ENCODE measurements at regions not wholly inside any gene's neighbourhood (a gene's known extent, or its start where the extent isn't known, plus 50 kb on each side); places are given as distances from the start of the nearest gene placed in this dataset.
"Not testable (repeated sequence)": the region's sequence is repeated elsewhere in the genome, so short reads cannot be mapped to it uniquely, and the experiment has no call there.

DNA sequence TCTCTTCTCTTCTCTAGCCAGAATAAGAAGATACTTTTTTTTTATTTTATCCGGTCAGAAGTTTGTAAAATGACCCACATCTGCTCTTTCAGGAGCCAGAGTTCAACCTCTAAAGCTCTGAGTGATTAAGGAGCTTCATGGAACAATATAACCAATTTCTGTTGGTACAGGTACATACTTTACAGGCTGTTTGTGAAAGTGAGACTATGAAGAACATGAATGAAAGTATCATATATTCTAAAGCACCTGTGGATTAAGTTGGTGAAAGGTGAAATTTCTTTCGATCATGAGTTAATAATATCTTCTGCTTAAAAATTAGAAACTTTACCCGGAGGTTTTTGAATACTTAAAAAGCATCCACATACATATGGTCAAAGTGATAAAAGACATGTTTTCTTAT, 65.2 kb downstream of the DMRT2 start:
- no peak for DNase-seq (ENCODE audit: low spot score)

DNA sequence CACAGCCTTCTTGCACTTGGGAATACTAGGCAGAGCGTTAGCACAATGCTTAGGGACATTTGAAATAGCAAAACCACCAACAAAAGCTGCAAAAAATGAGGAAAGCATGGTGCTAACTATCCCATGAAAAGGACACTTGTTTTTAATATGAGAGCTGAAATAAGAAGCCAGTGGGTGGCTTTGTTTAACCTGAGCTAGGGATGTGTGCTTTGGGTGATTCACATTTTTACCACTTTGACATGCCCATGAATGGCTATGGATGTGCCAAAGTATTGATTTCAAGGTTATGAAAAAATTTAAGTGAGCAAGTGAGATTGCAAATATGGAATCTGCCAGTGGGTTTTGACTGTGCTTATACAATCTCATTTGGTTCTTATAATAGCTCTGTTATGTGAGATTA, 67.3 kb downstream of the DMRT2 start:
- no peak for DNase-seq (ENCODE audit: low spot score)

DNA sequence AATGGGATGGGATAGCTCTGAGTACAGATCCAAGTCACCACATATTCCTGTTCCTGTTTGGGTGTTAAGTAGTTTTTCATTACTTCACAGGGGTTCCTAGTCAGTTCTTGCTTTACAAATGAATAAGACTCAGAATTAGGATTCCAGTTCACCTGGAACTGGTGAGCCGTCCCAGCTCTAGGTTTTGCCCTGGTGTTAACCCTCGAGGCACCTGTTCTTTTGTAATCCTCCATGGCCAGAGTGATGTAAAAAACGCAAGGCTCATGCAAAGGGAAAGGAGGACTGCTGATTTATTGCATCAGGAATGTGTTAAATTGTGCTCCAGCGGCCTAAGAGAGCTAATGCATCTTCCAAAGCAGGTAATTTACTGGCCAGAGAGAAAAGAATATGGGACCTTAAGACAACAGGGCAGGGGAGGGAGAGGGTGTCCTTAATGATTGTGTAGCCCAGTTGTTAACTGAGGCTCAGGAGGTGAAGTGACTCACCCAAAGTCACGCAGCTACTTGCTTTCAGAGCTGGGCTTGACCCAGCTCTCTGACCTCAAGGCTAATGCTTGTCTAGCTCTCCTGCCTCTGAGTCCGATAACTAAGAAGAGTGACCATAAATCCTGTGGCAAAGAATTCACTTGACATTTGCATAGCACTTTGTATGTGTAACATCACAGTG, 70.5 kb downstream of the DMRT2 start:
- no peak for DNase-seq (ENCODE audit: low spot score)

DNA sequence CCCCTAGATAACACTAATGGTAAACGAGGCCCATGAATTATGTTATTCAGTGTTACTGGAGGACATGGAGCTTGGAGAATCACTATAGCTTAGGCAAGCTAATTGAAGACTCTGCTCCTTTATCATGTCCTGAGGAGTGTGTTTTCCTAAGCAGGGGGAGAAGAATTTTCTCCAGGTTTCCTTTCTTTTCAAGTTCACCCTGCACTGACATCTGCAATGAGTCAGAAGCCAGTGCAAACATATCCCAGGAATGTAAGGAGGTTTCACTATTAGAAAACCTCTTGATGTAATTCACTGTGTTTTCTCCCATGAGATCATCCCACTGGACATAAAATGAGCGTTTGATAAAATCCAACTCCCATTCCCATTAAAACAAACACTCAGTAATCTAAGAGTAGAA, 75.6 kb downstream of the DMRT2 start:
- no peak for DNase-seq (ENCODE audit: low spot score)

DNA sequence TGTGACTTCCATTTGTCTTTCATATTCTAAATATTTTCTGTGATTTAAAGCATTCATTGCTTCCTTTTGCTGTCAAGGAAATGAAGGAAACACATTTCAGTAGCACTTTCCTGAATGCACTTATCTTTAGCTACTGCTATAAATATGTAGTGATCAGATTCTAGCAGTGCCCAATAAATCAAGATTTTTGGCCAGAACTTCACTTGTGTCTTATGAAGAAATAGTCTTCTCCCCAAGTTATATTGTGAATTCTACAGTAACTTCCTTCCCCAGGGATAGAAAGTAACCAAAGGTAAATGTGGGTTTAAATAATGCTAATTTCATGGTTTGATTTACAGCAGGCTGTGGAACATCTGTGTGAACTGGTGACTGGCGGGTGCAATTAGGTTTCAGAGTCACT, 77.9 kb downstream of the DMRT2 start:
- no peak for DNase-seq (ENCODE audit: low spot score)

DNA sequence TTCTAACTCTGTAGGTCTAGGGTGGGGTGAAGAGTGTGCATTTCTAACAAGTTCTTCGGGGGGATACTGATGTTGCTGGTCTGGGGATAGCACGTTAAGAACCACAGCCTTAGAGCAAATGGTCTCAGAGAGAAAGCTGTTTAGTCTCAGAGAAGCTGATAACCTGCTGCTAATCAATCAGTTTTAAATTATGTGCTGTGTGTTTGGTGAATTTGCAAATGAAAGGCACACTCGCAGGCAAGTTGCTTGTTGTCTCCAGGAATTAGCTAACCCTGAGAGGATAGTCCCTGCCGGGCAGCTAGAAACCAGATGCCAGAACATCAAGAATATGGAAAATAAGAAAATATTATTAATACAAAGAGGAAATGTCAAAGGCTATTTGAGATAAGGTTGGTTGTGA, 79.2 kb downstream of the DMRT2 start:
- no peak for DNase-seq (ENCODE audit: low spot score)

- no peak for DNase-seq (ENCODE audit: low spot score)
Observed at GRCh38 chr9:1140057-1140456, 89.9 kb downstream of the DMRT2 start.

DNA sequence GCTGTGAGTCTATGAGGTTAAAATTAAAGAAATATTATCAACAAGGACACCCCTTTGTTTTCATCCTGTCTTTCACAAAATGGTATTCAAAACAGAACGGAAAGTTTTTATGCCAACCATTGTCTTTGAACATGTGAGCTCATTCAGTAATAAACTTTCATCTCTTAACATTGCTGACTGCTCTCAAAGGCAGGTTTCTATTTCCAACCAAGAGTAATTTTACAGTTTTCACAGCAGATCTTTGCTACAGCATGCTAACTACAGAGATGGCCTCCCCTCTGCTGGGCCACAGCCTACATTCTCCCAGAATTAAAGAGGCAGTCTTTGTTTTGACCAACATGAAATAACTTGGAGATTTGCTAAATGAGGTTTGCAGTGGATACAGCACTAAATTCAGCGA, 101.5 kb downstream of the DMRT2 start:
- no peak for DNase-seq (ENCODE audit: low spot score)

- no peak for DNase-seq (ENCODE audit: low spot score)
Observed at GRCh38 chr9:1152171-1152570, 102.0 kb downstream of the DMRT2 start.

- DNase-seq (ENCODE audit: low spot score) = no peak
Observed at GRCh38 chr9:1154739-1155138, 104.6 kb downstream of the DMRT2 start.

- no peak for DNase-seq (ENCODE audit: low spot score)
Observed at GRCh38 chr9:1155602-1156001, 105.4 kb downstream of the DMRT2 start.

DNA sequence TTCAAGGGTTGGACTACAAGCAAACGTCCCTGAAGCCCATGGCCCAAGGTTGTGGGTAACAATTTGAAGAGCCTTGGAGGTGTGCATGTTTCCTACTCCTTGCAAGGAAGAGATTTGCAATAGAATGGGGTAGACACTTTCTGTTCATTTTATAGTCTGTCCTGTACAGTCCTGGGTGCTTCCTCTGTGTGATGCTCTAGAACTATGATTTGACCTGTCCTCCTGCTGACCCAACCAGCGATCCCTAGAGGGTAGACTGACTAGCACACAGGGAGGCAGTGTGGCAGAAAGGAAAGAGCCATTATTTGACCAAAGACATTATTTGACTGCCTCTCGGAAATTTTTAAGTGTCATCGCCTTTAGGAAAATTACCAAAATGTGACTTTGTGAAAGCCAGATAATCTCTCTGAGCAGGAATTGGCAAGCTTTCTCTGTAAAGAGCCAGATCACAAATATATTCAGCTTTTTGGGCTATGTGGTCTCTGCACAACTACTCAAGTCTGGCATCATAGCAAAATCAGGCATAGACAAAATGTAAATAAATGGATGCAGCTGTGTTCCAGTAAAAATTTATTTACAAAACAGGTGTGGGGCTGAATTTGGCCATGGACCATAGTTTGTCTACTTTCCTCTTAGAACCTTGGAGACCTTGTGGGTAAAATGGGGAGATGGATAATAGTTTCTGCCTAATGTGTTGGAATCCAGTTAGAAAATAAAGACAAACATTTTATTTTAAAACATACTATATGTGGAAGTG, 106.8 kb downstream of the DMRT2 start:
- no peak for DNase-seq (ENCODE audit: low spot score)

- no peak for DNase-seq (ENCODE audit: low spot score)
Observed at GRCh38 chr9:1157836-1158235, 107.7 kb downstream of the DMRT2 start.

DNA sequence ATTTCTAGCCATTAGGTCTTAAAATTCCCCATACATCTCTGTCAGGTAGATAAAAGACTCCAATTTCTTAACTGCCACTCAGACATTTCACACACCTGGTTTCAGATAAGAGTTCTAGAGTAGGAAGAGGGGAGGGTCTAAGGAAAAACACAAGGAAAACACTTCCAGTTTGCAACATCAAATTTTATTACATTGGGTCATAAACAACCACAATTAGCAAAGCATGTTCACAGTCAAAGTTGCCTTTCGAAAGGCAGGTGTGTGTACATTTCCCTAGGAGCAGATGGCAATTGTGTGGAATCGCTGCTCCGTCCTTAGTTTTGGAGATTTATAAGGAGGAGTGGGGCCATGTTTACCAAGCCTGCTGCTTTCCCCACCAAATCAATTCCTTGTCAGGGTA, 120.8 kb downstream of the DMRT2 start:
- no peak for DNase-seq (ENCODE audit: low spot score)

DNA sequence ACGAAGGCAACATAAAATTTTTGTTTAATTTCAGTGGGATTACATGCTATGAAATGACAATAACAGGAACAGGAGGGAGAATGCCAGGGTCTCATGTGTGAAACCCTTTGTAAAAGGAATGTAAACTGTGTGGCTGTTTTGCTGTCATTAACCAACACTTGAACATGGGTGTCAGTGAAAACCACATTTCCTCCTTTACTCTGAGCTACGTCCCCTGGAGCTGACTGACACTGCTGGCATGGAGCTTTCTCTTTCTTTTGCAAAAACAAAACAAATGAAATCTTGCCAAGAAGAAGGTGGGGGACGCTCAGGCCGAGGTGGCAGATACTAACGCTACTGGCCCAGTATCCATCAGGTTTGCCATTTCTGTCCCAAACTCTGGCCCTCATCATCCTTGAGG, 121.4 kb downstream of the DMRT2 start:
- no peak for DNase-seq (ENCODE audit: low spot score)

GRCh38 chr9:1173211-1173610, 123.1 kb downstream of the DMRT2 start:
- DNase-seq (ENCODE audit: low spot score) = no peak

DNA sequence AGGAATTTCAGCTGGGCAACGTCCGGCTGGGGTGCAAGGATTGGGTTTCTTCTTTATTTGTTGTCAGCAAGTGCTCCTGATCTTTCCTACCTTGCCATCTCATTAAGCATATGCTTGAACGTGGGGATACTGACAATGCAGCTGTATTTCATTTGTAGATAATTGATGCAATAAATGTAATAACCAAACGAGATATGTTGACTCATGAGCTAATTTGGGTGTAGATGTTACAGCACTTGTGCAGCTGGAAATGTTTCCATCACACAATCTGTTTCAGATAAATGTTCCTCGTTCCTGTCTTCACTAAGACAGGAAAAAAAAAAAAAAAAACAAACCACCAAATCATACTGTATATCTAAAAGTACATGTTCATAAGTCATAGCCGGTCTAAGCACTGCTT, 123.8 kb downstream of the DMRT2 start:
- no peak for DNase-seq (ENCODE audit: low spot score)

GRCh38 chr9:1179366-1179765, 129.2 kb downstream of the DMRT2 start:
- no peak for DNase-seq (ENCODE audit: low spot score)

DNA sequence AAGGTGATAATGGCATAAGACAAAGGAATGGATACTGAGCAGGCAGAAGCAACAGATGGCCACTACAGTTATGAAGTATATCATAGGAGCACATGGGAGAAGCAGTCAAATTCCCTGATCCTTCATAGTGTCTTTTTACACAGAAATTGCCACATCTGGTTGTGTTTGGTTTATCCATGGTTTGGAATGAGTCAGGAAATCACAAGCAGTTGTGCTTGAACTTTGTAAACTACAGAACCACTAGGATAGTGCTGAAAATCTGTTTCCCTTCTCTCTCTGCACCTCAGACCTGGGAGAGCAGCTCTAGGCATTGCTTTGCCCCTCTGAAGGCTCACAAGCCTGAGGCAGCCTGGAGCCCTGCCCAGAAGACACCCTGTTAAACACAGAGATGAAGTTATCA, 134.0 kb downstream of the DMRT2 start:
- DNase-seq (ENCODE audit: low spot score) = no peak

DNA sequence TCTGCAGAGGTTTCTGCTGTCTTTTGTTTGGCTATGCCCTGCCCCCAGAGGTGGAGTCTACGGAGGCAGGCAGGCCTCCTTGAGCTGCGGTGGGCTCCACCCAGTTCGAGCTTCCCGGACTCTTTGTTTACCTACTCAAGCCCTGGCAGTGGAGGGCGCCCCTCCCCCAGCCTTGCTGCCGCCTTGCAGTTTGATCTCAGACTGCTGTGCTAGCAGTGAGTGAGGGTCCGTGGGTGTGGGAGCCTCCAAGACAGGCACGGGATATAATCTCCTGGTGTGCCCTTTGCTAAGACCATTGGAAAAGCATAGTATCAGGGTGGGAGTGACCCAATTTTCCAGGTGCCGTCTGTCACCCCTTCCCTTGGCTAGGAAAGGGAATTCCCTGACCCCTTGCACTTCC, 137.0 kb downstream of the DMRT2 start:
- not testable (repeated sequence) for DNase-seq (ENCODE audit: low spot score)

DNA sequence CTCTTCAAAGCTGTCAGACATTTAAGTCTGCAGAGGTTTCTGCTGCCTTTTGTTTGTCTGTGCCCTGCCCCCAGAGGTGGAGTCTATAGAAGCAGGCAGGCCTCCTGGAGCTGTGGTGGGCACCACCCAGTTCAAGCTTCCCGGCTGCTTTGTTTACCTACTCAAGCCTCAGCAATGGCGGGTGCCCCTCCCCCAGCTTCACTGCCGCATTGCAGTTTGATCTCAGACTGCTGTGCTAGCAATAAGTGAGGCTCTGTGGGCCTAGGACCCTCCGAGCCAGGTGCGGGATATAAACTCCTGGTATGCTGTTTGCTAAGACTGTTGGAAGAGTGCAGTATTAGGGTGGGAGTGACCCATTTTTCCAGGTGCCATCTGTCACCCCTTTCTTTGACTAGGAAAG, 145.5 kb downstream of the DMRT2 start:
- DNase-seq (ENCODE audit: low spot score) = not testable (repeated sequence)

DNA sequence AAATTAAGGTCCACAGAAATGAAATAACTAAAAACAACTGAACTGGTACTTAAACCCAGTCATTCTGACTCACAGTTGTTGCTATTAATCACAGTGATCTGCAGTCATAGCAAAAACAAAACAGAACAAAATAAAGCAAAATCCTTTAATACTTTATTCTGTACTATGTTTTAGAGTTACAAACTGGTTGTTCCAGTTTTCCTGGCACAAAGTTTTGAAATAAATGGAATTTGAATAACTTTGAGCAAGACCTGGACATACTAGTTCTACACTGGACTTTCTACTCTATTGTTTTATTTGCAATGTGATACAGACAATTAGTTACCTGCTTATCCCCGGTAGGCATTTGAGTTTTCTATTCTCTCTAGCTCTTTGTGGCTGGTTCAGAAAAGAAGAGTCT, 147.9 kb downstream of the DMRT2 start:
- no peak for DNase-seq (ENCODE audit: low spot score)

DNA sequence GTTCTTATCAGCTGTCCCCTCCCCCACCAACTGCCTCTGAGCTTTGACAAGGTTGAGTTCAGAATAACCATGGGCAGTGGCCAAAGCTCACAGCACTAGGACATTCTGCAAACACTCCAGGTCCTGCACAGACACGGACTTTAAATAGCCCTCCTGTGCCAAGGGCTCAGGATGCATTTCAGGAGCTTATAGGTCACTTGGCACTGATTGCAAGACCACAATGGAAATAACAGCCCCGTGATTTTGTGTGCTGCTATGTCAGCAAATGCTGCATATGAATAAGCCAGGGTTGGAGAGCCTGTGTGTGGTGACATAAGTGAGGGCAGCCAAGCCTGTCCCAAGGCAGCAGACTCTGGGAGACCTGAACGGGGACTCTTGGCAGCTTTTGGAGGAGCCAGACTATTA, 150.7 kb downstream of the DMRT2 start:
- no peak for DNase-seq (ENCODE audit: low spot score)

DNA sequence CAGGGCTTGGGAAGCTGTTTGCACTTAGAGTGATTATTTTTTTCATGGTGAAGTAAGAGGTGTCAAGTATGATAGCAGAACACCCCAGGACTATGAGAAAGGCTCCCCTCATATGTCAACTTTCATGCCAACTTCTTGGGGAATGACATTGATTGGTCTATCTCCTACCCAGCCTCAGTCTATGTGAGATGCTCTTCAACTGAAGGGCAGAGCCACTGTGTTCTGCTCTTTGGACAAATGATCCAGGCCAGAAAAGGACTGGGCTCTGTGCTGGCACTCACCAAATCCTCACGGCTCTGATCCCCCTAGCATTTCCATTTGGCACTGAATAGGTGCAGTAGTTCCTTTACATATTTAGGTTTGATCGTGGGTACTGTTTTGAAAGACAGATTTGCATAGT, 151.1 kb downstream of the DMRT2 start:
- no peak for DNase-seq (ENCODE audit: low spot score)

Data from germinal center (tissue), 1 donor.